Stimulated activated CD4-positive, alpha-beta T cell treated with anti-CD3 and anti-CD28 coated beads, Interleukin-1b, Interleukin-23, amount 100 ng/mL, for 1 hour (primary cell): ENCODE measurements at regions not wholly inside any gene's neighbourhood (a gene's known extent, or its start where the extent isn't known, plus 50 kb on each side); places are given as distances from the start of the nearest gene placed in this dataset.
"Not testable (repeated sequence)": the region's sequence is repeated elsewhere in the genome, so short reads cannot be mapped to it uniquely, and the experiment has no call there.

Experiments
- DNase-seq, 2 donors: peaks; one replicate each; pipeline ENCODE4 v3.0.0-alpha.2; 2020; ENCODE audit warnings: low read depth in 2 of 2

DNA sequence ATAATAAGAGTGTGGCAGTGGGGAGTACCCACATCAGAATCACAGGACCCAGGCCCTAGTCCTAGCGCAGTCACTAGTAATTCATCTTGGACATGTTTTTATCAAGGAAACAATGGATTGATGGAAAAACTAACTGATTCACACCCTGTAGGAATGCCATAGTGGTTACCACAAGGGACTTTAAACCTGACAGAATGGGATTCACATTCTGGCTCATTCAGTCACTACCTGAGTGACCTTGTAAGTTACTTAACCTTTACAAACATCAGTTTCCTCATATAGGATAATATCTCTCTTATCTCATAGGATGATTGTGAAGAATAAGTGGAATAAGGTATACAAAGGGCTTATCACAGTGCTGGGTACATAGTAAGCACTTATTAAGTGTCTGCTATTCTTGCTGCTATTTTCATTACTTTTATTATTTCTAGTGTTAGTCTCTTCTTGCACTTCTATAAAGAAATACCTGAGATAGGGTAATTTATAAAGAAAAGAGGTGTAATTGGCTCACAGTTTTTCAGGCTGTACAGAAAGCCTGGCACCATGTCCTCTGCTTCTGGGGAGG is 247.5 kb upstream of the KLF3 start:
- no peak for DNase-seq

DNA sequence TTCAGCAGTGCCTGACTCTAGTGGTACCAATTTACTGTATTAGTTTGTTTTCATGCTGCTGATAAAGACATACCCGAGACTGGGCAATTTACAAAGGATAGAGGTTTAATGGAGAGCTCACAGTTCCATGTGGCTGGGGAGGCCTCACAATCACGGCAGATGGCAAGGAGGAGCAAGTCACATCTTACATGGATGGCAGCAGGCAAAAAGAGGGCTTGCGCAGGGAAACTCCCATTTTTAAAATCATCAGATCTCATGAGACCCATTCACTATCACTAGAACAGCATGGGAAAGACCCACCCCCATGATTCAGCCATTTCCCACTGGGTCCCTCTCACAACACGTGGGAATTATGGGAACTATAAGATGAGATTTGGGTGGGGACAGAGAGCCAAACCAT is 243.7 kb upstream of the KLF3 start:
- not testable (repeated sequence) for DNase-seq

DNA sequence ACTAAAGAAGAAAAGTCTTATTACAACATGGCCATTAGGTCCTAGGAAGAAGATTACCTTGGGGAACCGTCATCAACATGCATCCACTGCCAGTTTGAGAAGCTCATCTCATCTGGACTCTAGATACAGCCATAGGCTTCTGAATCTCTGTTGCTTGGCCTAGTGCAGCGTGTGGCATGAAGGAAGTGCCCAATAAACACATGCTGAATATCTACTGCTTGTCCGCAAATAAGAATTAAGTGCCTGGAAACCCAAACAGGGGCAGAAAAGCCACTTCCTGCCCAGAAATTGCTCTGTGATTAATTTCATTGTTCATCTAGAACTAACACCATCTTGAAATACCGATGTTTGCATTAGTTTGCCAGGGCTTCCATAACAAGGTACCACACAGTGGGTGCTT is 241.1 kb upstream of the KLF3 start:
- DNase-seq: no peak

DNA sequence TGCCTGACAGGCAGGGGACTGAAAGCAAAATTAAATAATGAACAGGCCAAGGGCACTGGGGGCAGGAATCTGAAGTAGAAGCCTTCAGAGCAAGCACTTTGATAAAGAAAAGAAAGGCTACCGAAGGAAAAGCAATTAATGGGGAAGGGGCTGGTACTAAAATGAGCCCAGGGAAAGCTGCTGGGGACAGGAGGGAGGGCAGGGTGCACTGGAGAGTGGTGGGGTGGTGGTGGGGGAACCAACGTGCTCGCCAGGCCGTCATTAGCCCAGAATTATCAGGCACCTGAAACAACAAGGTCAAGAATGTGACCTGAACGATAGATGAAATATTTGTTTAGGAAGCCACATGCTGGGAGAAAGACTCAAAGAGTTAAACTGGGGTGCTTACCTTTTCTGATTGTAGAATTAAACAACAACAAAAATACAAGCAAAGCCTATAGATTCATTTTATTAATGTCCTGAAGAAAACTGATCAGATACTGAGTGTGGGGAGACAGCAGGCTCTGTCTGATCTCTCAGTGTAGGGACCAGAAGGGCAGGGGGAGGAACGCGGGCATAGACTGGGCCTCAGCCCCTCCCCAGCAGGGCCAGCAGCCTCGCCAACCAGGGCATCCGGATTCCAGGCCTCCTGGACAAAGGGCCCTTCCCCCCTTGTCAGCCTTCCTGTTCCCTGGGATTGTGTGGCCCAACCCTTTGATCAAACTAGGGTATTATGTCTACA is 239.7 kb upstream of the KLF3 start:
- no peak for DNase-seq

DNA sequence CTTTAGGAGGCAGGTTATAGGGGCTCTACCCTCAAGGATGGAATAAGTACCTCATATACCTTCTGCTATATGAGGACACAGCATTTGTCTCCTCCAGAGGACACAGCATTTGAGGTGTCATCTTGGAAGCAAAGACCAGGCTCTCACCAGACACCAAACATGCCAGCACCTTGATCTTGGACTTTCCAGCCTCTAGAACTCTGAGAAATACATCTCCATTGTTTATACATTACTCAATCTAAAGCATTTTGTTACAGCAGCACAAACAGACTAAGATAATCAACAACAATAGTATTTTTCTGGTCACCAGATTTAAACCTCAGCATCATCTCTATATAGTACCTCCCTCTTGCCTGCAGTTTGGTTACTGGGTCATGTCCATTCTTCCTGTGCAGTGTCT is 237.5 kb upstream of the KLF3 start:
- DNase-seq: no peak

DNA sequence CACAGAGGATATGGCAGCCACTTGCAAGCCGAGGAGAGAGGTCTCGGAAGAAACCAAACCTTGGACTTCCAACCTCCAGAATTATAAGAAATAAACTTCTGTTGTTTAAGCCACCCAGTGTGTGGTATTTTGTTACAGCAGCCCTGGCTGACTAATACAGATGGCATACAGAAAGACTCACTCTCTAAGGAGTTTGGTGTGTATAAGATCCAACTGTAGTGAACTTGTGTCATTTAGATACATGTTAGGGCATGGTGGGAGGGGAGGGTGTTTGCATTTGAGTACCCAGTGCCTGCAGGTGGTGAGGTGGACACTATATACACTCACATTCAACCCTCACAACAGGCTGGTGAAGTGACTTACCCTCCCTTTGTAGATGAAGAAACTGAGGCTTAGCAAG is 233.2 kb upstream of the KLF3 start:
- DNase-seq: no peak

DNA sequence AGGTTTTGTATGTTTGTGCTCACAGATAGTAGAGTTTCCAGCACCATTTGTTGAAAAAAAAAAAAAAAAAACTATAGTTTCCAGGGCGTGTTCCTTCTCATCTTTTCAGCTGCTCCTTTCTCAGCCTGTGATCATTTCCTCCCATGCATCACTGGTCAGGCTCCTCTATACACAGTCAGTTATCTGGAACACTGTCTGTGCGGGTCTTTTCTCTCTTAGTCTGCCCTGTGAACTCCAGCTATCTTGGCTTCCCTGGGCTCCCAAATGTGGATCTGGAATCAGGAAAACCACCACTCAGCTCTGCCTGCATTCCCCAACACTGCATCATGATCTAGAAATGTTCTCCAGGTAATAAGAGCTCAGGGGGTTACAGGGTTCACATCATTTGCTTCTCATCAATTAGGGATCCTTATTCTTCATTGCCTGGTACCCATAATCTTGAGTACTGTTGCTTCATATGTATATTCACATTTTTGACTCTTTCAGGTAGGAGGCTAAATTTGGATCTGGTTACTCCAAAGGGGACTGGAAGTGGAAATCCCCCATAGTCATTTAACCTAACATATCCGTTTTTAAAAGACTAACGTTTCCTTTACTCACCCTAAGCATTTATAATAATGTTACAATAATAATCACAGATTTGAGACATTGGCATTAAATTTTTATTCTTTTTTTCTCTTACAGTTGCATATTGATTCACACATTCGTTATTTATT is 221.8 kb upstream of the KLF3 start:
- no peak for DNase-seq

DNA sequence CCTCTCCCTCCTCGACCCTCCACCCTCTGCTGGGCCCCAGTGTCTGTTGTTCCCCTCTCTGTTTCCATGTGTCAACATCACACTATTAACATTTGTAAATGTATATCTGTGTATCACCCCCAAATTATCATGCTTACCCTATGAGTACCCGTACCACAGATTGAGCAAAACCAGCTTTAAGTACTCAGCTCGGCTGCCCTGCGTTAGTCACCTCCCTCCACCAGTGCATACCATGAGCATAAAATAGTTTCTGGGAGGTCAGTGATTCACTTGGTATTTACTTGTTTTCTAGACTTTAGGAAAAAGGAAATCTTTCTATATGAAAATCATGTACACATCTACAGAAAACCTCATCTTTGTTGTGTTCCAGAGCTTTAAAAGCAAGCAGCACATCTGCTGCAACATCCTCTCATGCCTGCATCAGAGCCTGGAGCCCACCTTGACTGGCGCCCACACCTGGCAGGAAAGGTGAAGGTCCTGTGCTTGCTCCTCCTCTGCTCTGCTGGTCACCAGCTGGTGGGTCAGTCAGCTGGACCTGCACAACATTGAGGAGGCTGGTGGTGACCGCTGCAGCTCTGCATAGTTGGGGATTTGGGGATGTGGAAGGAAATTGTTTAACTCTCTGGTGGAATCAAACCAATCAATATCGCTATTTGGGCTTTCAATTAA is 214.4 kb upstream of the KLF3 start:
- DNase-seq: no peak

DNA sequence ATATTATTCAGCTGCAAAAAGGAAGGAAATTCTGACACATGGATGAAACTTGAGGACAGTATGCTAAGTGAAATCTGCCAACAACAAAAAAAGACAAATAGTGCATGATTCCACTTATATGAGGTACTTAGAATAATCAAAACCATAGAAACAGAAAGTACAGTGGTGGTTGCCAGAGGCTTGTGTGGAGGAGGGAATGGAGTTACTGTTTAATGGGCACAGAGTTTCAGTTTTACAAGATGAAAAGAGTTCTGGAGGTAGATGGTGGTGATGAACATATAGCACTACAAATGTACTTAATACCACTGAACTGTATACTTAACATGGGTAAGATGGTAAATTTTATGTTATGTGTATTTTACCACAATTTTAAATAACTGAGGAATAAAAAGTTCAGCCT is 212.0 kb upstream of the KLF3 start:
- no peak for DNase-seq

DNA sequence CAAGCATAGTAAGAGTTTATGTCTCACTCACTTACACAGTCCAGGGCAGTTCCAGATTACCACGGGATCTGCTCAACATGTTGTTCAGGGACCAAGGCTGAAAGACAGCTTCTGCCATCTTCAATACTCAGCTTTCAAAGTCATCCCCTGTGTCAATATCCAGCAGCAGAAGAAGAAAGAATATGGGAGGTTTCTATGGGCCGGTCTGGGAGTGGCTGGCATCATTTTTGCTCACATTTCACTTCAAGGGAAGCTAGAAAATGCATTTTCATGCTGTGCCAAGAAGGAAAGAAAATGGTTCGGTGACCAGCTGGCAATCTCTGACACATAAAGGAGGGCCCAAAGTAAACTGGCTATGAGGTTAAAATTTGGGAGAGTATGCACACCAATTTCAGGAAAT is 211.5 kb upstream of the KLF3 start:
- DNase-seq: no peak

DNA sequence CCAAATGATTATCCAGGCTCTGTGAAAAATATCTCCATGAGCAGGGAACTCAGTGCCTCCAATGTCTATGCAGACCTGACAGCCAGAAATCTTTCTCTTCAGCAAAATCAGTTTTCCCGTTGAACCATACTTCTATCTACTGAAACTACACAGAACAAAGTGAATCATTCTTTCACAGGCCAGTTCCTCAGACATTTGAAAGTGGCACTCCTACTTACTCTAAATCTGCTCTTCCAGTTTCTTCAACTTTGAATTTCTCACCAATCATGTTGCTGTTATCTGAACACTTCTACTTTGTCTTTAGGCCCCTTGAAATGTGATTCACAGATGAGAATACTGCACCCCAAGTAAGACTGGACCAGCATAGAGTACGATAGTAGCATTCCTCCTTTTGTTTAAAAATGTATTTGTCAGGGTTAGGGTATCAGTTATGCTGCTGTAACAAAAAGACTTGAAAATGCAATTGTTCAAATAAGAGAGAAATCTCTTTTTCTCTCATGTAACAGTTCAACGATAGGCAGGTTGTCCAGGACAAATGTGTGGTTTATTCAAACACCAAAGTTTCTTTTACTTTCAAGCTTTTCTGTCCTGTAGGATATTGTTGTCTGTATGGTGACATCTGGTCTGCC is 210.6 kb upstream of the KLF3 start:
- no peak for DNase-seq

DNA sequence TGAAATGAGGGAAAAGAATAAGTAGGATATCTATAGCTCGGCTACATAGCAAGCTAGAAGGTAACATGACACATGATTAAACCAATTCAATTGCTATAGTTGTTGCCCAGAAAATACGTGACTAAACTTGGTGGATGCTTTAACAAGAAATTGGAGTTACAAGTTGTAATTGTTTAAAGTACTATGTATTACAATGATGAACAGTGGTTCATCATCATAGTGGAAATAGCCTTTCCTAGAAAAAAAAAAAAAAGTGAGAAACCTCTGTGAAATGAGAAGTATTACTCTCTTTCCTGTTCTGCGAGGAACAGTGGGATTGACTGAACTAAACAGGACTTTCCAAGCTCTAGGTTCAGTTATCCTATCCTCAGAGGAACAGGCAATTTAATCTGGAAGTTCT is 209.7 kb upstream of the KLF3 start:
- no peak for DNase-seq

DNA sequence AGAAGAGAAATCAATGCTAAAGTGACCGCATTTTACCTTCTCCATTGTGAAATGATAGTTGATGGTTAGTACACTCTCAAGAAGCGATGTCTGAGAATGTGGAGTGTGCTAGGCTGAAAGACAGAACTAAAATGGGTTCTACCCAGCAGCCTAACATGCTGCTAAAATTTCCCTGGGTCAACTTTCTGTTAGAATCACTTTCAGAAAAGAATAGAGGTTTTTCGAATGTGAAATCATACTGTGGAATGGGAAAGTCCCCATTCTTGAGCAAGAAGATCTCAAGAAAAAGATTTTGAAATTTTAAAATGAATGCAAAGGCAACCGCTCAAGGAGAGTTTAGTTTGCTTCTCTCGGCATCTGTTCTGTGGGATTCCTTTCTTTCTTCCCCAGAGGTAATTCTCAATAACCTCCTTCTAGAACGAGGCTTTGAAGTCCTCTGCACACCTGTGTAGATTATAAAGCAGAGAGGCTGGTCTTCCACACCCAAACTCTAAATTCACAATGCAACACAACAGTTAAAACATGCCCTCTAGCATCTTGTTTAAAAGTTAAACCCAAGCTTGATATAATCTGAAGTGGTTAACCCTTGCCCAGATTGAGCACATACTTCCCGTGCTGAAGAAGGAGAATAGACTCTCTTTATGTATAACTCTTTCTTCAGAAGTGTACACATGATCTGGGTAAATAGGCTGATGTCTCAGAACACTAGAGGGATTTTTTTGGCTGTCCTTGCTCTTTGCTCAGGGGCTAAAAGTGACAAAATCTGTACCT is 208.7 kb upstream of the KLF3 start:
- DNase-seq: no peak

DNA sequence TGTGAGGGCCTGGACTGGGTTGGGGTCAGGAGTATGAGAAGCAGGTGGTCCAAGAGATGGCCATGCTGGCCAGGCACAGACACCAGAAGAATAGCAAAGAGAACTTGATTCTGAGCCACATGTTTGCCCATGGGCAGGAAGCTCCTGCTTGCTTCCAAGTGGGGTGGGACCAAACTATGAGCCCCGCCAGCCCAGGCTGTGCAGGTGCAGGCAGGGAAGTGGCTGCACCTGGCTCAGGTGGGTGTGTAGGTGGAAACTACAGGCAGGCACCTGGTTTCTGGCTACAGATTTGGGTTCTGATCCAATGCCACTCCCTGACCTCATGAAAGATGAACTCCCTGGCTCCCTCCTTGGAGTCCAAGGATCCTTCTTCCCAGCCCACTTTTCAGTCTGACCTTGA is 207.9 kb upstream of the KLF3 start:
- no peak for DNase-seq

DNA sequence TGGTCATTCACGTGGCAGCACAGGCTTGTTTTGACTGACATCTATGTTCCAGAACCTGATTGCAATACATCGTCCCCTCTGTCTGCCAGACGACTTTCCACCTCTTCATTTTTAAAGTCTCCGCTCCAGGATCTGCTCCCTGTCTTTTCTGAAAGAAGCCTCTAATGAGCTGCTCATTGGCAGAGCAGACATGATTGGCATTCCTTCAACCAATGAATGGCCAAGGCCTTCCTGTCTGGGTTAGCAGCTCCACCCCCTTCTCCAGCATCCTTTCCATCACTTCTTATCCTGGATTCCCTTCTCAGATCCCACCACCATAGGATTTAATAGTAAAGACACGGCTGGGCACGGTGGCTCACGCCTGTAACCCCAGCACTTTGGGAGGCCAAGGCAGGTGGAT is 202.7 kb upstream of the KLF3 start:
- no peak for DNase-seq

DNA sequence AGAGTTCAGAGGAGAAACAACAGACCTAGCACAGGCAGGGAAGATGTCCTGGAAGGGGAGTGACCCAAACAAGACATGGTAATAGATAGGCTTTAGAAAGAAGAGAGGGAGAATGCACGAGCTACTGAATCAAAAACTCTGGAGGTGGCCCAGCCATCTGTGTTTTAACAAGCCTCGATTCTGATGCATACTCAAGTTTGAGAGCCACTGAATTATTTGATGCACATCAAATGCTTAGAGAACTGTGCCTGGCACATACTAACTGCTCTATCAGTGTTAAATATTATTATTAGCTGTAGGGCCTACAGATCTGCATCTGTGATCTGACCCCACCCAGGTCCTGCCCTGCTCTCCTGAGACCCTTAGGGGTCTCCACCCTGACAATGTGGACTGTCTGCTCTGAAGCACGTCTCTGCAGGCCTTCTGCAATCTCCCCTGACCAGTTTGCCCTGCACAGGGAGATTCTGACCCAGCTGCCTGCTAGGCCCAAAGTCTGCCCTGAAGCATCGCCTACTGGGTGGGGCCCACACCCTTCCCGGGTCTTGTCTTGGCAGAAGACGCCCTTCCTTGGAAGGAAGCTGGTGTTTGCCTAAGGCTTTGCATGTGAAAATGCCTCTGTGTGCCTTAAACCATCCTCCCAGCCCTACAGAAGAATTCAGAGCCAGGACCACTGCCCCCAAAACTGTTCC is 201.5 kb upstream of the KLF3 start:
- no peak for DNase-seq

DNA sequence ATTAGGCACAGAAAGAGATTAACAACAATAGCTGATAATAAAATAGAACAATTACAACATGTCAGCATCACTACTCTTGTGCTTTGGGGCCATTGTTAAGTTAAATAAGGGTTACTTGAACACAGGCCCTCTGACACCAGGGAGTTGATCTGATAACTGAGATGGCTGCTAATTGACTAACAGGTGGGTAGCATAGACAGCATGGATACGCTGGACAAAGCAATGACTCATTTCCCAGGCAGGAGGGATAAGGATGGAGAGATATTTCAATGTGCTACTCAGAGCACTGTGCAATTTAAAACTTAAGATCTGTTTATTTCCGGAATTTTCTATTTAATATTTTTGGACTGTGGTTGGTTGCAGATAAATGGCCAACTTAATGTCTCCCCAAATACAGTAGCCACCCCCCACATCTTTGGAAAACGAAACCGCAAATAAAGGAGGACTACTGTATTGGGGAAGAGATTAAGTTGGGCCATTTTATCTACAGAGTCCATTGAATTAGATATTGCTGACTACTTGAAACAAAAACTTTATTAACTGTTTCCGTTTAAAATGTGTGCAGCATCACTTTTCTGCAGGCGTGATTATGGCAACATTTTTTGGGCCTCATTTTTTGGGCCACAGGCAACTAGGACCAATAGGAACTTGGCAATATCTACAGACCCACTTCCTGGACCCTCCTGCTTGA is 200.6 kb upstream of the KLF3 start:
- no peak for DNase-seq

DNA sequence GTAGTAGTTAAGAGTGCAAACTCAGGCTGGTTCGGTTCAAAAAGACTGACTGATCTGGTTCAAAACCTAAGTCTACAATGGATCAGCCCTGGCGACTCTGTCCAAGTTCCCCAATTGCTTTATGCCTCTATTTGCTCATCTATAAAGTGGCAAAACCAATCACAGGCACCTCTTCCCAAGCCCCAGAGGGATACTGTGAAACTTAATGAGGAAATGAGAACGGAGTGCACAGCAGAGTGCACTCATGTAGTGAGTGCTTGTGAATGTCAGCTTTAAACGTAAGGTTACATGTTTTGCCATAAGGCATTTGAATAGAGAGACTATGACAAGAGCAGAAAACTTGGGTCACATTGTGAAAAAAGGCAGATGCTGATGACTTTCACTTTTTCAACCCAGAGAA is 199.7 kb upstream of the KLF3 start:
- no peak for DNase-seq

DNA sequence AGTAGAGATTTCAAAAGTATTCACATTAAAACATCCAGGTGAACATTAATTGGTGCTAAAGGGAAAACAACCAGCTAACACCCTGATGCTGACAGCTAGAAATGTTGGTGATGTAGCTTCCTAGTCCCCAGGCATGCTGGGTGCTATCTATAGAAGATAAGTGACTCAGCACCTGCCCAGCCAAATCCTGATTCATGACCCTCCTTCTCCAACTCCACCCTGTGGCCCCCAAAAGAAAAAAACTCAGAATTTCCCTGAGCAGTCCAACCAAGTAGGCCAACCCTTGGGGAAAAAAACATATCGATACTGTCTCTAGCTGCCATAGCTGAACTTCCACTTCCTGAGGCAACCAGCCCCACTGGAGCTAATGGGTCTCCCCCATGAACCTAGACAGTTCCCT is 197.6 kb upstream of the KLF3 start:
- DNase-seq: no peak

DNA sequence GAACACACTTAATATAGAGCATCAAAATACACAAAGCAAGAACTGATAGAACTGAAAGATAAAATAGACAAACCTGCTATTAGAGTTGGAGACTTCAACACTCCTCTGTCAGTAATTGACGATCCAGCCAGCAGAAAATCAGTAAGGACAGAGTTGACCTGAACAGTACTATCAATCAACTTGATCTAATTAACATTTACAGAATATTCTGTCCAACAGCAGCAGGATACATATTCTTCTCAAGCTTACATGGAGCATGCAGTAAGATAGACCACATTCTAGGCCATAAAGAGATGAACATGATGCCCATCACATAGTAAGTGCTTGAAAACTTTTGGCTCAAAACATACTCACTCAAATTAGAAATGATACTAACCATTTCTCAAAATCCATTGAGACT is 196.7 kb upstream of the KLF3 start:
- DNase-seq: no peak
